ENCODE measurements at regions not wholly inside any gene's neighbourhood (a gene's known extent, or its start where the extent isn't known, plus 50 kb on each side); places are given as distances from the start of the nearest gene placed in this dataset.

DNA sequence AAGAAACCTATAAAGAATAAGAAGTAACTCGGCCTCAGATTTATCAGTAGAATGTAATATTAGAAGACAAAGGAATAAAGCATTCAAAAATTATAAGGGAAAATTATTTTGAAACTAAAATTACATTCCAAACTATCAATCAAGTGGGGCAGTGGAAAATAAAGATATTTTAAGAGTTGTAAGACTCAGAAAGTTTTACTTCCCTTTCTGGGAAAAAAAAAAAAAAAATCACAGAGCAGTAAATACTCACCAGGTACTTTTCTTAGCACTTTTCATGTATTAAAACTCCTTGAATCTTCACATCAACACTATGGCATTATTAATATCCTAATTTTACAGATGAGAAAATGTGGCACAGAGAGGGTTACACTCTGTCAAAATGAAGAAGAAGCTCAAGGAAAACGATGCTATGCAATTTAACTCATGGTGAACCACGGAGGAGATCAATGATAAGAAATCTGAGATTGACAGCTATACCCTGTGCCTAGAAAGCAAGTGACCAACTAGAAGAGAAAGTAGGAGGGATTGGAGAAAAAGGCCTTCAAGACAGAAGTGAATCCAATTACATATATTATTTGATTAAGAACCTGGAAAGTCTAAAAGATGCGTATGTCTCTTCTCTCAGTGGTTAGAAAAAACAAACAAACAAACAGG is 238.9 kb upstream of the ID2 start:
- TF ChIP-seq FOSL1 (IDR thresholded peaks at IDR 0.05; ENCODE audit: low read depth) (no peak), SRF (IDR thresholded peaks at IDR 0.05; ENCODE audit: low read depth) (no peak), CBX3 (IDR thresholded peaks at IDR 0.05; ENCODE audit: low read depth) (no peak), CEBPB (IDR thresholded peaks at IDR 0.05; ENCODE audit: low read depth) (no peak), POLR2A (IDR thresholded peaks at IDR 0.05; ENCODE audit: borderline replicate concordance, extremely low read depth, insufficient read depth, insufficient read length) (no peak), YY1 (IDR thresholded peaks at IDR 0.05; ENCODE audit: extremely low read depth, insufficient replicate concordance, low read depth, low read length) (no peak), ELF1 (IDR thresholded peaks at IDR 0.05; ENCODE audit: borderline replicate concordance, low read depth) (no peak), ZBTB33 (IDR thresholded peaks at IDR 0.05; ENCODE audit: extremely low read depth, insufficient replicate concordance, low read length) (no peak), ZFX (IDR thresholded peaks at IDR 0.05) (no peak), TCF7L2 (IDR thresholded peaks at IDR 0.05; ENCODE audit: borderline replicate concordance, extremely low read depth, insufficient read depth, insufficient read length) (no peak), EZH2phosphoT487 (IDR thresholded peaks at IDR 0.05; ENCODE audit: borderline replicate concordance) (no peak), EGR1 (IDR thresholded peaks at IDR 0.05; ENCODE audit: low read depth) (no peak)
- TF ChIP-seq, protein P1, sequence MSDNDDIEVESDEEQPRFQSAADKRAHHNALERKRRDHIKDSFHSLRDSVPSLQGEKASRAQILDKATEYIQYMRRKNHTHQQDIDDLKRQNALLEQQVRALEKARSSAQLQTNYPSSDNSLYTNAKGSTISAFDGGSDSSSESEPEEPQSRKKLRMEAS (IDR thresholded peaks at IDR 0.05): no peak
- TF ChIP-seq, protein P2, sequence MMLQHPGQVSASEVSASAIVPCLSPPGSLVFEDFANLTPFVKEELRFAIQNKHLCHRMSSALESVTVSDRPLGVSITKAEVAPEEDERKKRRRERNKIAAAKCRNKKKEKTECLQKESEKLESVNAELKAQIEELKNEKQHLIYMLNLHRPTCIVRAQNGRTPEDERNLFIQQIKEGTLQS (IDR thresholded peaks at IDR 0.05): no peak
- TF ChIP-seq, protein P3, sequence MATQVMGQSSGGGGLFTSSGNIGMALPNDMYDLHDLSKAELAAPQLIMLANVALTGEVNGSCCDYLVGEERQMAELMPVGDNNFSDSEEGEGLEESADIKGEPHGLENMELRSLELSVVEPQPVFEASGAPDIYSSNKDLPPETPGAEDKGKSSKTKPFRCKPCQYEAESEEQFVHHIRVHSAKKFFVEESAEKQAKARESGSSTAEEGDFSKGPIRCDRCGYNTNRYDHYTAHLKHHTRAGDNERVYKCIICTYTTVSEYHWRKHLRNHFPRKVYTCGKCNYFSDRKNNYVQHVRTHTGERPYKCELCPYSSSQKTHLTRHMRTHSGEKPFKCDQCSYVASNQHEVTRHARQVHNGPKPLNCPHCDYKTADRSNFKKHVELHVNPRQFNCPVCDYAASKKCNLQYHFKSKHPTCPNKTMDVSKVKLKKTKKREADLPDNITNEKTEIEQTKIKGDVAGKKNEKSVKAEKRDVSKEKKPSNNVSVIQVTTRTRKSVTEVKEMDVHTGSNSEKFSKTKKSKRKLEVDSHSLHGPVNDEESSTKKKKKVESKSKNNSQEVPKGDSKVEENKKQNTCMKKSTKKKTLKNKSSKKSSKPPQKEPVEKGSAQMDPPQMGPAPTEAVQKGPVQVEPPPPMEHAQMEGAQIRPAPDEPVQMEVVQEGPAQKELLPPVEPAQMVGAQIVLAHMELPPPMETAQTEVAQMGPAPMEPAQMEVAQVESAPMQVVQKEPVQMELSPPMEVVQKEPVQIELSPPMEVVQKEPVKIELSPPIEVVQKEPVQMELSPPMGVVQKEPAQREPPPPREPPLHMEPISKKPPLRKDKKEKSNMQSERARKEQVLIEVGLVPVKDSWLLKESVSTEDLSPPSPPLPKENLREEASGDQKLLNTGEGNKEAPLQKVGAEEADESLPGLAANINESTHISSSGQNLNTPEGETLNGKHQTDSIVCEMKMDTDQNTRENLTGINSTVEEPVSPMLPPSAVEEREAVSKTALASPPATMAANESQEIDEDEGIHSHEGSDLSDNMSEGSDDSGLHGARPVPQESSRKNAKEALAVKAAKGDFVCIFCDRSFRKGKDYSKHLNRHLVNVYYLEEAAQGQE (IDR thresholded peaks at IDR 0.05; ENCODE audit: low read depth): no peak
- intact Hi-C loops (cut with micrococcal nuclease): no loop called here
- H3K4me1 ChIP-seq (ENCODE audit: control insufficient read depth in 1 of 2, insufficient read depth in 2 of 2, low read length in 2 of 2): peaks cover 3 to 13% of the 10 kb centered on the region in 2 experiments; a peak in 3 of 4 replicates
- POLR2A ChIA-PET: no interaction called here
- no peaks in the 10 kb centered on the region for H3K27me3 ChIP-seq (ENCODE audit: insufficient read depth, low read length)
- no peaks in the 10 kb centered on the region for H4K20me1 ChIP-seq (ENCODE audit: insufficient read depth)
- no peaks in the 10 kb centered on the region for H3K9me3 ChIP-seq (ENCODE audit: control insufficient read depth in 1 of 2, insufficient read depth in 1 of 2, low read depth in 1 of 2, low read length in 2 of 2)
- H3K36me3 ChIP-seq (ENCODE audit: control insufficient read depth in 1 of 2, insufficient read depth in 2 of 2, low read length in 2 of 2): no peaks in the 10 kb centered on the region
- H3K4me3 ChIP-seq (replicated peaks in 1 of 2; ENCODE audit: low read depth in 1 of 2, low read length in 2 of 2): no peak overlapping the region
- H3K4me2 ChIP-seq (ENCODE audit: low read length): no peak overlapping the region
- RAD21 ChIA-PET (ENCODE audit: low non-redundant PET in 1 of 2, low total read pairs in 2 of 2, uncharacterized antibody in 2 of 2, unreplicated experiment in 2 of 2): no interaction called here
- H3K9me2 ChIP-seq (ENCODE audit: insufficient read depth): no peaks in the 10 kb centered on the region
- no peak overlapping the region for H3K9ac ChIP-seq (ENCODE audit: low read length)
- ATAC-seq: no peak
- no peak for DNase-seq (ENCODE audit: low read depth, low spot score)
- H3K27ac ChIP-seq (ENCODE audit: low read depth, low read length): no peak overlapping the region
- BruUV-seq (replicated peaks): no TSS peak
- no peak overlapping the region for H2AFZ ChIP-seq (ENCODE audit: low read depth, low read length, poor library complexity, severe bottlenecking)
- H3K79me2 ChIP-seq (ENCODE audit: insufficient read depth, low read length): no peaks in the 10 kb centered on the region
- CTCF ChIA-PET: no interaction called here
